OCI-LY7 (cell line): ENCODE measurements at regions not wholly inside any gene's neighbourhood (a gene's known extent, or its start where the extent isn't known, plus 50 kb on each side); places are given as distances from the start of the nearest gene placed in this dataset.

Experiments
- BruUV-seq: library from RNA; stranded (reverse); fragments of 400-500 nt; replicated peaks from 2 replicates; lab custom pipeline; 2021; lab: Mats Ljungman, UMichigan
- CTCF ChIA-PET: fragments of 300-600 bp; sonication (Branson Sonifier 250); formaldehyde crosslinking; loops from one replicate; lab custom pipeline; 2022; ENCODE audit warnings: antibody characterized with exemption; ENCODE audit not compliant: unreplicated experiment; lab: Charles Lee
- POLR2A ChIA-PET: fragments of 300-600 bp; sonication (Branson Sonifier 250); formaldehyde crosslinking; loops from one replicate; lab custom pipeline; 2022; ENCODE audit warnings: antibody characterized with exemption; lab: Charles Lee
- DNase-seq: peaks from one replicate; pipeline ENCODE4 v3.0.0-alpha.2; 2015; ENCODE audit warnings: low spot score
- H2AFZ ChIP-seq: fragments of 200-600 bp; sonication (generic), shearing (Covaris generic); 2 replicates; pipeline ENCODE4 v1.6.1; 2014; ENCODE audit warnings: mild to moderate bottlenecking, antibody characterized with exemption, low read length, moderate library complexity
- H3K27ac ChIP-seq: fragments of 200-600 bp; sonication (generic); 2 replicates; pipeline ENCODE4 v1.5.1; 2014; ENCODE audit warnings: mixed run types, low read depth, mild to moderate bottlenecking, moderate library complexity, low read length, inconsistent platforms; ENCODE audit not compliant: poor library complexity, severe bottlenecking
- H3K36me3 ChIP-seq: fragments of 200-600 bp; sonication (generic); 2 replicates; pipeline ENCODE4 v1.6.1; 2014; ENCODE audit warnings: mild to moderate bottlenecking, antibody characterized with exemption, low read length, moderate library complexity, mixed read lengths; ENCODE audit not compliant: insufficient read depth
- H3K4me1 ChIP-seq: fragments of 200-600 bp; sonication (generic); 2 replicates; pipeline ENCODE4 v1.5.1; 2014; ENCODE audit warnings: mild to moderate bottlenecking, low read length; ENCODE audit not compliant: insufficient read depth, poor library complexity, severe bottlenecking
- H3K4me2 ChIP-seq: fragments of 200-600 bp; sonication (generic); 2 replicates; pipeline ENCODE4 v1.6.1; 2014; ENCODE audit warnings: mild to moderate bottlenecking, low read length
- H3K4me3 ChIP-seq: fragments of 200-600 bp; sonication (generic); 2 replicates; pipeline ENCODE4 v1.5.1; 2014; ENCODE audit warnings: mild to moderate bottlenecking, low read depth, low read length; ENCODE audit not compliant: poor library complexity, severe bottlenecking
- H3K79me2 ChIP-seq: fragments of 200-600 bp; sonication (generic); 2 replicates; pipeline ENCODE4 v1.6.1; 2016; ENCODE audit warnings: low read depth, mild to moderate bottlenecking, low read length, moderate library complexity, mixed read lengths; ENCODE audit not compliant: insufficient read depth
- H3K9me2 ChIP-seq: fragments of 200-600 bp; sonication (generic); 2 replicates; pipeline ENCODE4 v1.6.1; 2016; ENCODE audit warnings: mild to moderate bottlenecking, low read length, mixed read lengths; ENCODE audit not compliant: insufficient read depth
- H3K9me3 ChIP-seq: fragments of 200-600 bp; sonication (generic); 2 replicates; pipeline ENCODE4 v1.6.1; 2014; ENCODE audit warnings: mild to moderate bottlenecking, mixed run types, low read length, mixed read lengths
- H4K20me1 ChIP-seq: fragments of 200-600 bp; sonication (generic); 2 replicates; pipeline ENCODE4 v1.6.1; 2014; ENCODE audit warnings: mild to moderate bottlenecking, antibody characterized with exemption, low read length, moderate library complexity, mixed read lengths; ENCODE audit not compliant: insufficient read depth
- CTCF ChIP-seq: fragments of 200-600 bp; sonication (generic); conservative IDR thresholded peaks from 2 replicates; pipeline ENCODE4 v1.5.1; 2014; ENCODE audit warnings: mild to moderate bottlenecking, antibody characterized with exemption, low read length, moderate library complexity, mixed read lengths
- EZH2phosphoT487 ChIP-seq: fragments of 200-600 bp; sonication (generic); IDR thresholded peaks from 2 replicates; pipeline ENCODE4 v1.6.1; 2018; ENCODE audit warnings: low read depth, borderline replicate concordance, mild to moderate bottlenecking, mixed run types, antibody characterized with exemption, low read length, moderate library complexity, mixed read lengths
- intact Hi-C: fragments of 100-400 bp; cut with micrococcal nuclease; formaldehyde crosslinking; loops from one replicate; pipeline ENCODE4 v1.10.0; 2022; ENCODE audit not compliant: unreplicated experiment

DNA sequence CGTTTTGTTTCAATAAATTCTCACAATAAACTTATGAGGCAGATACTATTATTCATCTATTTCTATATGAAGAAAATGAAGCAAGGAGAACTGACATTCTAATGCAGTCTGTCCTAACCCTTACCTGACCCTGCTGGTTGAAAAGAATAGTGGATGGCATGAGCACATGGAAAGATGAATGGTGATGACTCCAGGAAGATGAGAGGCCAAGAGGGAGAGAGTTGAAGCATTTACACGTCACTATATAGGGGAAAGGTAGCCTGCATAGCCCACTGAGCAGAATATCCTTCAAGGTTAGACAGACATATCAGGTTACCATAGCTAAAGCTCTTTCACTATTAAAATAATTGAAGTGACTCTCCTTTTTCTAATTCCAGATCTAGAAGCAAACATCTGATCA lies 163.9 kb upstream of the CDK1 start:
- Histone ChIP-seq H2AFZ (no peak overlapping the region), H4K20me1 (no peaks in the 10 kb centered on the region), H3K9me3 (no peaks in the 10 kb centered on the region), H3K4me1 (no peaks in the 10 kb centered on the region), H3K36me3 (no peaks in the 10 kb centered on the region), H3K4me3 (no peak overlapping the region), H3K27ac (no peak overlapping the region), H3K79me2 (no peaks in the 10 kb centered on the region), H3K4me2 (no peak overlapping the region), H3K9me2 (no peaks in the 10 kb centered on the region)
- no TSS peak for BruUV-seq
- intact Hi-C loops = no loop called here
- no peak for DNase-seq
- ChIA-PET POLR2A (interaction anchor here (0.7 to 1.2 kb wide), 3 partner anchors 10 to 37 kb away, joined by 3 to 4 read pairs (median 3); no protein-coding TSS in a partner anchor), CTCF (no interaction called here)
- TF ChIP-seq CTCF (no peak), EZH2phosphoT487 (no peak)

- Histone ChIP-seq H3K9me2 (no peaks in the 10 kb centered on the region), H3K27ac (no peak overlapping the region), H3K4me1 (no peaks in the 10 kb centered on the region), H3K9me3 (no peaks in the 10 kb centered on the region), H2AFZ (no peak overlapping the region), H3K79me2 (no peaks in the 10 kb centered on the region), H3K4me3 (no peak overlapping the region), H3K36me3 (no peaks in the 10 kb centered on the region), H3K4me2 (no peak overlapping the region), H4K20me1 (no peaks in the 10 kb centered on the region)
- DNase-seq = no peak
- BruUV-seq = no TSS peak
- CTCF ChIA-PET = no interaction called here
- intact Hi-C loops = no loop called here
- TF ChIP-seq EZH2phosphoT487 (no peak), CTCF (no peak)
- POLR2A ChIA-PET = interaction anchor here (1.2 kb wide), 1 partner anchor 9 kb away, joined by 4 read pairs; no protein-coding TSS in a partner anchor
These were observed 164.8 kb upstream of the CDK1 start for GRCh38 chr10:60613434-60613833.

DNA sequence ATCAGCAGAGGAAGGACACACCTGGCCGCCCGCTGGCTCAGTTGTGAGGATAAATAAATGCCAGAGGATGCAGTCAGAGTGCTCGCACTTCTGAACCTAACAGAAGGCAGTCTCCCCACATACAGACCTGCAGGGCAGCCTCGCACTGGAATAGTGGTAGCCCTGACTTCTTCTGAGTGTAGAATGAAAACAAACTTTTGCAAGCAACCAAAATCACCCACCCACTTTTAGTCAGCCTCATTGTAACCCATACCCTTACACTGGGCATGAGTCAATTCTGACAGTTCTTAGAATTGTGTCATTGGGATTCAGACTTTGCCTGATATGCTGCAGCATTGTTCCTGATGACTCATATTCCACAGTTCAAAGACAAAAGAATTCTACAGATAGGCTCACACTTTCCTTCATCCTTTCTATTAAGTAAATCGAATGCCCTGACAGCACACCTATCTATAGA lies 167.0 kb upstream of the CDK1 start:
- H4K20me1 ChIP-seq = no peaks in the 10 kb centered on the region
- H3K36me3 ChIP-seq = no peaks in the 10 kb centered on the region
- no peaks in the 10 kb centered on the region for H3K4me1 ChIP-seq
- H3K4me3 ChIP-seq = no peak overlapping the region
- TF ChIP-seq CTCF (no peak), EZH2phosphoT487 (no peak)
- H3K9me2 ChIP-seq = no peaks in the 10 kb centered on the region
- BruUV-seq = no TSS peak
- CTCF ChIA-PET = no interaction called here
- no peaks in the 10 kb centered on the region for H3K9me3 ChIP-seq
- H2AFZ ChIP-seq = no peak overlapping the region
- H3K27ac ChIP-seq = no peak overlapping the region
- H3K79me2 ChIP-seq = no peaks in the 10 kb centered on the region
- no peak for DNase-seq
- POLR2A ChIA-PET = interaction anchor here (0.6 kb wide), 1 partner anchor 8 kb away, joined by 3 read pairs; no protein-coding TSS in a partner anchor
- no peak overlapping the region for H3K4me2 ChIP-seq
- intact Hi-C loops = no loop called here
